Kidney epithelial cell (primary cell): ENCODE measurements at regions not wholly inside any gene's neighbourhood (a gene's known extent, or its start where the extent isn't known, plus 50 kb on each side); places are given as distances from the start of the nearest gene placed in this dataset.
A peak's percentile ranks its signal among the peaks of the same experiment; 100 is the strongest.
"Not testable (repeated sequence)": the region's sequence is repeated elsewhere in the genome, so short reads cannot be mapped to it uniquely, and the experiment has no call there.

Source experiments
- DNase-seq: peaks from one replicate; pipeline ENCODE4 v3.0.0-alpha.2; 2010; ENCODE audit warnings: low read depth
- H3K27me3 ChIP-seq: 2 replicates; pipeline ENCODE4 v1.6.0; 2011; ENCODE audit warnings: low read length; ENCODE audit not compliant: control insufficient read depth, insufficient read depth
- H3K36me3 ChIP-seq: 2 replicates; pipeline ENCODE4 v1.5.1; 2011; ENCODE audit warnings: low read length; ENCODE audit not compliant: control insufficient read depth, insufficient read depth
- H3K4me3 ChIP-seq: 2 replicates; pipeline ENCODE4 v1.5.1; 2011; ENCODE audit warnings: low read depth, mild to moderate bottlenecking, control low read depth, low read length
- TF ChIP-seq, protein P1 (sequence below): IDR thresholded peaks from 2 replicates; pipeline ENCODE4 v1.5.1; 2011; ENCODE audit warnings: mild to moderate bottlenecking, moderate library complexity, low read length, control low read depth, inconsistent platforms; ENCODE audit not compliant: insufficient read depth, poor library complexity, severe bottlenecking

DNA sequence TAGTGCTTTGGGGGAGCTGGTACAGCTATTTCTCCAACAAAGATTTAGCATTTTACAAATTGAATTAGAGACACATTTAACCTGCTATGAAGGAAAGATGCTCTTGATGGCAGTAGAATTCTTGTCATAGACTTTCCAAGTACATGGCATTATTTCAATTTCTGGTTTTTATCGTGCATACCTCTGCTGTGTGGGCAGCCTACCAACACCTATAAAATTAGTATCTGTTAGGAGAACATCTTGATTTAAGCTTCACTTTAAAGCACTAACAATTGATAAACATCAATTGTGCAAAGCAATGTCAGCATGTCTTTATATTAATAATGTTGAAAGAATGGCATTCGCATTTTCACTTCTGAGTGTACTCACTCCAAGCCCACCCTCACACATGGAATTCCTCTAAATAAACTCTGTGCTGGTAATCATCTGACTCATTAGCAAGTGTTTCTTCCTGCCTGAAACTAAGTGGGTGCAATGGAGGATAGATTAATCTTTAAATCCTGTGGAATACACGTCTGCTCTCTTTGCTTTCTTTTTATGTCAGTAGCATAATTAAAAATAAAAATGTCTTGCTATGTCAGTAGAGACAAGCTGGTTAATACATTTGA is 279.8 kb upstream of the MAGEB18 start:
- TF ChIP-seq, protein P1, sequence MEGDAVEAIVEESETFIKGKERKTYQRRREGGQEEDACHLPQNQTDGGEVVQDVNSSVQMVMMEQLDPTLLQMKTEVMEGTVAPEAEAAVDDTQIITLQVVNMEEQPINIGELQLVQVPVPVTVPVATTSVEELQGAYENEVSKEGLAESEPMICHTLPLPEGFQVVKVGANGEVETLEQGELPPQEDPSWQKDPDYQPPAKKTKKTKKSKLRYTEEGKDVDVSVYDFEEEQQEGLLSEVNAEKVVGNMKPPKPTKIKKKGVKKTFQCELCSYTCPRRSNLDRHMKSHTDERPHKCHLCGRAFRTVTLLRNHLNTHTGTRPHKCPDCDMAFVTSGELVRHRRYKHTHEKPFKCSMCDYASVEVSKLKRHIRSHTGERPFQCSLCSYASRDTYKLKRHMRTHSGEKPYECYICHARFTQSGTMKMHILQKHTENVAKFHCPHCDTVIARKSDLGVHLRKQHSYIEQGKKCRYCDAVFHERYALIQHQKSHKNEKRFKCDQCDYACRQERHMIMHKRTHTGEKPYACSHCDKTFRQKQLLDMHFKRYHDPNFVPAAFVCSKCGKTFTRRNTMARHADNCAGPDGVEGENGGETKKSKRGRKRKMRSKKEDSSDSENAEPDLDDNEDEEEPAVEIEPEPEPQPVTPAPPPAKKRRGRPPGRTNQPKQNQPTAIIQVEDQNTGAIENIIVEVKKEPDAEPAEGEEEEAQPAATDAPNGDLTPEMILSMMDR: no peak
- DNase-seq: peak; percentile 16
- no peak overlapping the region for H3K4me3 ChIP-seq
- no peaks in the 10 kb centered on the region for H3K36me3 ChIP-seq
- no peaks in the 10 kb centered on the region for H3K27me3 ChIP-seq

DNA sequence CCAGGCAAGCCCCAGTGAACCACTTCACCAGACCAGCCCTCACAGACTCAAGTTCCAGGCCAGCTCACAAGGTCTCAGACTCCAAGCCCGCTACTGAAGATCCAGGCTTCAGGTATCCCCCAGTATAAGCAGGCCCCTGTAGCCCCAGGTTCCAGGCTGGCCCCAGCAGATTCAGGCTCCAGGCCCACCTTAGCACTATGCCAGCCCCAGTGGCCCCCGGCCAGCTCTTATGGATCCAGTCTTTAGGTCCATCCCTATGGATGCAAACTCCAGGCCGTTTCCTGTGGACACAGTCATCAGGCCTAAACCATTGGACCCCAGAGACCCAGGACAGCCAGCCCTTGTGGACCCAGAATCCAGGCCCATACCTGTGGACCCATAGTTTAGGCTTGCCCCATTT is 277.8 kb upstream of the MAGEB18 start:
- TF ChIP-seq, protein P1: no peak
- Histone ChIP-seq H3K27me3 (no peaks in the 10 kb centered on the region), H3K36me3 (no peaks in the 10 kb centered on the region), H3K4me3 (no peak overlapping the region)
- DNase-seq: no peak

DNA sequence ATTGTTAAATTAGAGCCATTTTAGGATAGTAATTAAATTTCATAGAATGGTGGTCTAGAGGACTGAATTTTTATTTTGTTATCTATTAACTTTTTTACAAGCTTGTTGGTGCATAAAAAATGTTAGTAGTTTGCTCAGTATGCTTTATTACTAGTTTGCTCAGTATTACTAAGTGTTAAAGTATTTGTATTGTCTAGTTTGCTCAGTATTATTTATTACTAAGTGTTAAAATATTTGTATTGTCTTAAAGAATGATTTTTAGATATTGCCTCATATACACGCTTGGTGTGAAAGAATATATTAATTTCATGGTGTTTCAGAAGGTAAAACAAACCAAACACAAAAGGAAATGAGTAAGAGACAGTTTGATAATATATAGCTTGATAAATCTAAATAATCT is 268.4 kb upstream of the MAGEB18 start:
- Histone ChIP-seq H3K36me3 (no peaks in the 10 kb centered on the region), H3K4me3 (no peak overlapping the region), H3K27me3 (no peaks in the 10 kb centered on the region)
- DNase-seq: no peak
- TF ChIP-seq, protein P1: no peak

DNA sequence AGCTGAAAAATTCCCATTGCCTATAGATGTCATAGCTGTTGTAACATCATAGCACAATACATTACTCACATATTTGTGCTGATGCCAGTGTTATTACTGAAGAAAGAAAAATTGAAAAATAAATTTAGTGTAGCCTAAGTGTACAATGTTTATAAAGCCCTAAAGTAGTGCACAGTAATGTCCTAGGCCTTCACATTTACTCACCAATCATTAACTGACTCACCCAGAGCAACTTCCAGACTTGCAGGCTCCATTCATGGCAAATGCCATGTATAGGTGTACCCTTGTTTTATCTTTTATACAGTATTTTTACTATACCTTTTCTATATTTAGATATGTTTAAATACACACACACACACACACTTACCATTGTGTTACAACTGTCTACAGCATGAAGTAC is 265.4 kb upstream of the MAGEB18 start:
- no peak for DNase-seq

DNA sequence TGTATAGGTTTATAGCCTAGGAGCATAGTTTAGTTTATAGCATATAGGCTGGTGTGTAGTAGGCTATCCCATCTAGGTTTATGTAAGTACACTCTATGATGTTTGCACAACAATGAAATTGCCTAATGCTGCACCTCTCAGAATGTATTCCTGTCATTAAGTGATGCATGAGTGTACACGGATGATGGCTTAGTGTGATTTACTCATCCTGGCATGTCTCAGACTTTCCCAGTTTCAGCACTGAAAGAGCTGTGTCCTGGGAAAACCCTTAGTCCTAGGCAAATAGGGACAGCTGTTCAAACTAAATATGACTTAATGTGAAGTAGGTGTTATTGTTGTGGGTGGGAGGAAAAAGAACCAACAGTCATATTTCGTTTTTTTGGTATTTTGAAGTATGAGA is 264.9 kb upstream of the MAGEB18 start:
- DNase-seq: peak; percentile 57
- TF ChIP-seq, protein P1: no peak

More for the DNA sequence above, 265.4 kb upstream of the MAGEB18 start:
- Histone ChIP-seq H3K27me3 (no peaks in the 10 kb centered on the region), H3K36me3 (no peaks in the 10 kb centered on the region), H3K4me3 (no peak overlapping the region)
- TF ChIP-seq, protein P1: no peak

DNA sequence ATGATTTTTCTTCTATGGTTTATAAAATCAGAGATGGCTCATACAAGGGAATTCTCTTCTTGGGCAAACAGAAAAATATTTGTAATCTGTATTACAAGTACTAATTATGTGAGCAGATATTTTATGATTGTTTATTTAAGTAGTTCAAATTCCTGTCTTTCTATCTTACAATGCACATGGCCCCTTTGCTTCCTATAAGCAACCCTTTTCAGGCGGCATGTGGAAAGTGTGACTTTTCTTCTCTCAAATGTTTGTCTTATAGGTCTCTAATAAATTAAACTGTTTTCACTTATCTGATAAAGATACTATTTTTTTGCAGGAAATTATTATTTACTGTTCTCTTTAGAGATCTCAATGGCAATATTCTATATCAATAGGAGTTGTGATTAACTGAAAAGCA is 259.3 kb upstream of the MAGEB18 start:
- Histone ChIP-seq H3K36me3 (no peaks in the 10 kb centered on the region), H3K27me3 (no peaks in the 10 kb centered on the region), H3K4me3 (no peak overlapping the region)
- DNase-seq: no peak
- TF ChIP-seq, protein P1: no peak

More for the DNA sequence above, 264.9 kb upstream of the MAGEB18 start:
- no peak overlapping the region for H3K4me3 ChIP-seq
- no peaks in the 10 kb centered on the region for H3K27me3 ChIP-seq
- no peaks in the 10 kb centered on the region for H3K36me3 ChIP-seq

DNA sequence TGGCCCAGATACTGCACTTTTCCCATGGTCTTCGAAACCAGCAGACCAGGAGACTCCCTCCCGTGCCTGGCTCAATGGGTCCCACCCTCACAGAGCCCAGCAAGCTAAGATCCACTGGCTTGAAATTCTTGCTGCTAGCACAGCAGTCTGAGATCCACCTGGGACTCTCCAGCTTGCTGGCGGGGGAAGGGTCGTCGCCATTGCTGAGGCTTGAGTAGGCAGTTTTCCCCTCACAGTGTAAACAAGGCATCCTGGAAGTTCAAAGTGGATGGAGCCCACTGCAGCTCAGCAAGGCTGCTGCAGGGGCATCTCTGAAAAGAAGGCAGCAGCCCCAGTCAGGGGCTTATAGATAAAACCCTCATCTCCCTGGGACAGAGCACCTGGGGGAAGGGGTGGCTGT is 255.6 kb upstream of the MAGEB18 start:
- H3K4me3 ChIP-seq, H3K27me3 ChIP-seq, H3K36me3 ChIP-seq, DNase-seq: not testable (repeated sequence)
